Mucosa of rectum (tissue), 2 donors: ENCODE measurements at regions not wholly inside any gene's neighbourhood (a gene's known extent, or its start where the extent isn't known, plus 50 kb on each side); places are given as distances from the start of the nearest gene placed in this dataset.

Source experiments
- H3K27ac ChIP-seq, 2 donors: one replicate each; pipeline ENCODE4 v1.7.0; 2013; ENCODE audit warnings: inconsistent platforms in 2 of 2, low read depth in 2 of 2, low read length in 2 of 2
- H3K27me3 ChIP-seq, 2 donors: one replicate each; pipeline ENCODE4 v1.7.0; 2013; ENCODE audit warnings: low read length in 2 of 2; ENCODE audit not compliant: control insufficient read depth in 2 of 2, insufficient read depth in 2 of 2
- H3K36me3 ChIP-seq, 2 donors: one replicate each; pipeline ENCODE4 v1.7.0; 2013; ENCODE audit warnings: low read length in 2 of 2; ENCODE audit not compliant: control insufficient read depth in 2 of 2, insufficient read depth in 2 of 2
- H3K4me1 ChIP-seq, 2 donors: one replicate each; pipeline ENCODE4 v1.7.0; 2013; ENCODE audit warnings: low read length in 2 of 2, mild to moderate bottlenecking in 1 of 2; ENCODE audit not compliant: control insufficient read depth in 2 of 2, insufficient read depth in 2 of 2
- H3K4me3 ChIP-seq, 2 donors: one replicate each; pipeline ENCODE4 v1.7.0; 2013; ENCODE audit warnings: low read length in 2 of 2
- H3K9ac ChIP-seq, 2 donors: one replicate each; pipeline ENCODE4 v1.7.0; 2013; ENCODE audit warnings: low read length in 2 of 2, low read depth in 1 of 2, mild to moderate bottlenecking in 1 of 2
- H3K9me3 ChIP-seq, 2 donors: one replicate each; pipeline ENCODE4 v1.7.0; 2013; ENCODE audit warnings: low read length in 2 of 2; ENCODE audit not compliant: control insufficient read depth in 2 of 2
- donor health status: healthy.
- donor health status: Normal muscosa, but diverticular disease.

- Histone ChIP-seq H3K4me3 (no peak overlapping the region), H3K27me3 (no peaks in the 10 kb centered on the region), H3K27ac (no peak overlapping the region)
Measured at GRCh38 chr6:1124885-1125284, 187.0 kb upstream of the FOXQ1 start.

GRCh38 chr6:1123386-1124375 lies 188.2 kb upstream of the FOXQ1 start:
- Histone ChIP-seq H3K9me3 (no peaks in the 10 kb centered on the region), H3K27ac (no peak overlapping the region), H3K27me3 (no peaks in the 10 kb centered on the region), H3K9ac (no peak overlapping the region), H3K4me3 (no peak overlapping the region), H3K4me1 (no peaks in the 10 kb centered on the region), H3K36me3 (no peaks in the 10 kb centered on the region)

More at GRCh38 chr6:1124885-1125284, 187.0 kb upstream of the FOXQ1 start:
- Histone ChIP-seq H3K4me1 (no peaks in the 10 kb centered on the region), H3K9ac (no peak overlapping the region), H3K9me3 (no peaks in the 10 kb centered on the region), H3K36me3 (no peaks in the 10 kb centered on the region)

GRCh38 chr6:1122083-1122482 lies 189.8 kb upstream of the FOXQ1 start:
- Histone ChIP-seq H3K36me3 (no peaks in the 10 kb centered on the region), H3K27ac (no peak overlapping the region), H3K27me3 (no peaks in the 10 kb centered on the region), H3K4me3 (no peak overlapping the region), H3K9me3 (no peaks in the 10 kb centered on the region), H3K9ac (no peak overlapping the region), H3K4me1 (no peaks in the 10 kb centered on the region)

GRCh38 chr6:1118287-1118647 lies 193.6 kb upstream of the FOXQ1 start:
- Histone ChIP-seq H3K9ac (no peak overlapping the region), H3K4me3 (no peak overlapping the region), H3K4me1 (no peaks in the 10 kb centered on the region), H3K27ac (no peak overlapping the region), H3K27me3 (no peaks in the 10 kb centered on the region), H3K36me3 (no peaks in the 10 kb centered on the region), H3K9me3 (no peaks in the 10 kb centered on the region)

GRCh38 chr6:1117530-1118286 lies 194.2 kb upstream of the FOXQ1 start:
- Histone ChIP-seq H3K27ac (no peak overlapping the region), H3K4me3 (no peak overlapping the region), H3K9ac (no peak overlapping the region), H3K4me1 (no peaks in the 10 kb centered on the region), H3K27me3 (no peaks in the 10 kb centered on the region), H3K9me3 (no peaks in the 10 kb centered on the region), H3K36me3 (no peaks in the 10 kb centered on the region)

GRCh38 chr6:1116149-1116548 lies 195.7 kb upstream of the FOXQ1 start:
- H3K27me3 ChIP-seq: no peaks in the 10 kb centered on the region
- H3K9ac ChIP-seq: no peak overlapping the region
- no peak overlapping the region for H3K4me3 ChIP-seq
- H3K4me1 ChIP-seq: no peaks in the 10 kb centered on the region
- H3K27ac ChIP-seq: no peak overlapping the region
- H3K36me3 ChIP-seq: no peaks in the 10 kb centered on the region
- no peaks in the 10 kb centered on the region for H3K9me3 ChIP-seq

GRCh38 chr6:1113916-1114540 lies 197.9 kb upstream of the FOXQ1 start:
- Histone ChIP-seq H3K4me3 (no peak overlapping the region), H3K27ac (no peak overlapping the region), H3K27me3 (no peaks in the 10 kb centered on the region), H3K9ac (no peak overlapping the region), H3K9me3 (no peaks in the 10 kb centered on the region), H3K4me1 (no peaks in the 10 kb centered on the region), H3K36me3 (no peaks in the 10 kb centered on the region)

- Histone ChIP-seq H3K27me3 (no peaks in the 10 kb centered on the region), H3K9ac (no peak overlapping the region), H3K27ac (no peak overlapping the region)
Measured at GRCh38 chr6:1111361-1111760, 200.5 kb upstream of the FOXQ1 start.

GRCh38 chr6:1110941-1111349 lies 201.0 kb upstream of the FOXQ1 start:
- H3K27ac ChIP-seq: no peak overlapping the region
- no peaks in the 10 kb centered on the region for H3K27me3 ChIP-seq
- no peak overlapping the region for H3K9ac ChIP-seq
- no peaks in the 10 kb centered on the region for H3K36me3 ChIP-seq
- no peaks in the 10 kb centered on the region for H3K4me1 ChIP-seq
- no peak overlapping the region for H3K4me3 ChIP-seq
- no peaks in the 10 kb centered on the region for H3K9me3 ChIP-seq

More at GRCh38 chr6:1111361-1111760, 200.5 kb upstream of the FOXQ1 start:
- Histone ChIP-seq H3K4me1 (no peaks in the 10 kb centered on the region), H3K9me3 (no peaks in the 10 kb centered on the region), H3K36me3 (no peaks in the 10 kb centered on the region), H3K4me3 (no peak overlapping the region)

- H3K27me3 ChIP-seq: no peaks in the 10 kb centered on the region
- no peaks in the 10 kb centered on the region for H3K4me1 ChIP-seq
- H3K4me3 ChIP-seq: no peak overlapping the region
Measured at GRCh38 chr6:1110164-1110563, 201.7 kb upstream of the FOXQ1 start.

More at GRCh38 chr6:1110164-1110563, 201.7 kb upstream of the FOXQ1 start:
- Histone ChIP-seq H3K9ac (no peak overlapping the region), H3K9me3 (no peaks in the 10 kb centered on the region), H3K36me3 (no peaks in the 10 kb centered on the region), H3K27ac (no peak overlapping the region)
